ACC112 (cell line): ENCODE measurements at regions not wholly inside any gene's neighbourhood (a gene's known extent, or its start where the extent isn't known, plus 50 kb on each side); places are given as distances from the start of the nearest gene placed in this dataset.

Experiments
- H2AFZ ChIP-seq: fragments of 200-600 bp; sonication (generic); one replicate; pipeline ENCODE4 v1.6.0; 2017; ENCODE audit warnings: antibody characterized with exemption, low read length; ENCODE audit not compliant: unreplicated experiment
- H3K27ac ChIP-seq: fragments of 200-600 bp; sonication (generic); 2 replicates; pipeline ENCODE4 v1.5.1; 2014; ENCODE audit warnings: low read depth, mild to moderate bottlenecking, antibody characterized with exemption, low read length, moderate library complexity
- H3K27me3 ChIP-seq: fragments of 200-600 bp; sonication (generic); 2 replicates; pipeline ENCODE4 v1.6.1; 2014; ENCODE audit warnings: mild to moderate bottlenecking, antibody characterized with exemption, low read length, moderate library complexity, mixed read lengths; ENCODE audit not compliant: insufficient read depth
- H3K36me3 ChIP-seq: fragments of 200-600 bp; sonication (generic); 2 replicates; pipeline ENCODE4 v1.6.1; 2016; ENCODE audit warnings: mild to moderate bottlenecking, antibody characterized with exemption, low read length, moderate library complexity, mixed read lengths; ENCODE audit not compliant: insufficient read depth
- H3K4me1 ChIP-seq: fragments of 200-600 bp; sonication (generic); one replicate; pipeline ENCODE4 v1.6.1; 2016; ENCODE audit warnings: low read length, mixed read lengths; ENCODE audit not compliant: insufficient read depth, unreplicated experiment, control insufficient read depth
- H3K4me3 ChIP-seq: fragments of 200-600 bp; sonication (generic); 2 replicates; pipeline ENCODE4 v1.5.1; 2014; ENCODE audit warnings: mild to moderate bottlenecking, low read depth, low read length
- H3K79me2 ChIP-seq: fragments of 200-600 bp; sonication (generic); one replicate; pipeline ENCODE4 v1.6.0; 2016; ENCODE audit warnings: low read length; ENCODE audit not compliant: control insufficient read depth, unreplicated experiment, insufficient read depth

DNA sequence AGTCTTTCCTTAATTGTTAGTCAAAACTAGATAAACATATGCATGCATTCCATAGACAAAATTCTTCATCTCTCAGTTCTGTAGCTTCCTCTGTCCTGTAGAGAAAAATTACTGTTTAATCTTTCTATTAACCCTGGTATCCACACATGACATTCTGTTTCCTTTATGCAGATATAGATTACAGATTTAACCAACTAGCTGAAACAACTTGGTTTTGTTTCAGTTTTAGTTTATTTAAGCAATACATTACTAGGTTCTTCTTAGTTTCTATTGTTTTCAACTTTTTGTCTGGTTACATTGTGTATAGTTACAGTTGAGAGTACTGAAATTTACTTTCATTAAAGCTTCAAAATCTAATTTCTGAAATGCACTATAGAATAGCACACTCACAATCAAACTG is 933.9 kb upstream of the EPHA5 start:
- Histone ChIP-seq H3K4me3 (no peak overlapping the region), H3K79me2 (no peaks in the 10 kb centered on the region), H3K4me1 (no peaks in the 10 kb centered on the region), H2AFZ (peak overlapping the region; percentile 78), H3K27ac (no peak overlapping the region), H3K36me3 (no peaks in the 10 kb centered on the region), H3K27me3 (no peaks in the 10 kb centered on the region)

DNA sequence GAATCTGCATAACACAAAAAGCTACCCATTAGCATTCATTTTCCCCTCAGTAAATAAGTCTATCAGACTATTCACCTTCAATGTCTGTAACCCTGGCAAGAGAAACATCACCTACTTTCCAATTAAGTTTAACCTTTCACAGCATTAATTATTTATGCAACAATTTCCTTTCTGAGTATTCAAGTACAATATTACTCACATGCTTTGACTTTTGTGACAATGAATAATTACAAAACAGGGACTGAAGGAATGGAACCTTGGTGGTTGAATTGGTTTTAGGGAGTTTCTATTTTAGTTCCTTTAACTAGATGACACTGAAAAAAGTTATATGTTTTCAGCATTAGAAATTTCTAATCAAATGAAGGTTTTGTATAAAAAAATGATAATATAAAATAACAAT is 932.3 kb upstream of the EPHA5 start:
- Histone ChIP-seq H3K4me1 (no peaks in the 10 kb centered on the region), H2AFZ (no peak overlapping the region), H3K79me2 (no peaks in the 10 kb centered on the region), H3K36me3 (no peaks in the 10 kb centered on the region), H3K4me3 (no peak overlapping the region), H3K27ac (no peak overlapping the region), H3K27me3 (no peaks in the 10 kb centered on the region)

DNA sequence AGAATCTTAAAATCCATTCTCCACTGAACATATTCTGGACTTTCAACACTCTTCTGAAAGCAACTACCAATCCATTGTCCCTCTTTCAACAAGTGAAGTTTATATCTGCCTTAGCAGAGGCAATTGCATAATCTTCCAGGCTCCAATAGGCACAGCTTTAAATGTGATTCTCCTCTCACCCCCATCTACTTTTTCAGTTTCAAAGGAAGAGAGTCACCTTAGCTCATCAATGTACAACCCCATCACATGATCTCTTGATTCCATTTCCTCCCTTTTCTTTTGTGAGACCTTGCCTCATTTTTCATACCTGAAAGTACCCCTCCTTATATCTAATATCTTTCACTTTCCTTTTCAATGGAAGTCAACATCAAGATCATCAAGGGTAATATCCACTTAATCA is 921.7 kb upstream of the EPHA5 start:
- Histone ChIP-seq H3K4me3 (no peak overlapping the region; the same call in 1 of the 2 replicates), H3K36me3 (no peaks in the 10 kb centered on the region), H3K4me1 (peaks cover 18% of the 10 kb centered on the region), H3K79me2 (no peaks in the 10 kb centered on the region), H3K27ac (no peak overlapping the region), H3K27me3 (no peaks in the 10 kb centered on the region), H2AFZ (peak overlapping the region; percentile 79)

DNA sequence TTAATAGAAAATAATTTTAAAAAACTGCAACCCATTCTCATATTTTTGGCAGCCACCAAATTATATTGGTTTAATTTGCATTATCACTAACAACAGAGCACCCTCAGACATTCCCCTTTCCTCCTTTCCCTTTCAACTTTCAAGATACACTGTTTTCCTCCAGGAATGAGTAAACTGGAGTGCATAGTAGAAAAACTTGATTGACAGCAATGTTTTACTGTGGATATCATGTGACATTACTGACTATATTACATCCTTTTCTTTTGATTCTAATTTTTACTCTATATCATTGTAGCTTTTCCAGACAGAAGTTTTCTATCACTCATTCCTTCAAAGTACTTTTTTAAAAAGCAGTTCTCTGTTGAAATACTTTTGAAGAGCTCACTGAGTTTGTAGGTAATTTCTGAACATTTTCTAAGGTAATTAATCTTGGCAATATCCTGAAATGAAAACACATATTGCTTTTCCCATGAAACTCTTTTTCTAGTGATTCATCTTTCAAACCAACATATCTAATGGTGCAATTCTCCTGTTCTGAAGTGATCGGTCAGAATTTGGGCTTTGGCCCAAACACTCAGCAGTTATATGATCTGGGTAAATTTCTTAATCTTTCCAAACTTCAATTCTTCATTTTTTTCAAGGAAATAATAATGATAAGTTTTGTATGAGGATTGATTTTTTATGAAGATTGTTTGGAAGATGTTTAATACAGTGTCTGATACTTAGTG is 920.4 kb upstream of the EPHA5 start:
- Histone ChIP-seq H3K4me1 (peaks cover 18% of the 10 kb centered on the region), H3K27ac (peak overlapping the region; percentile 83), H3K36me3 (no peaks in the 10 kb centered on the region), H3K27me3 (no peaks in the 10 kb centered on the region), H3K79me2 (no peaks in the 10 kb centered on the region), H2AFZ (peak overlapping the region; percentile 51), H3K4me3 (peak overlapping the region; percentile 7; the same call in 1 of the 2 replicates)

DNA sequence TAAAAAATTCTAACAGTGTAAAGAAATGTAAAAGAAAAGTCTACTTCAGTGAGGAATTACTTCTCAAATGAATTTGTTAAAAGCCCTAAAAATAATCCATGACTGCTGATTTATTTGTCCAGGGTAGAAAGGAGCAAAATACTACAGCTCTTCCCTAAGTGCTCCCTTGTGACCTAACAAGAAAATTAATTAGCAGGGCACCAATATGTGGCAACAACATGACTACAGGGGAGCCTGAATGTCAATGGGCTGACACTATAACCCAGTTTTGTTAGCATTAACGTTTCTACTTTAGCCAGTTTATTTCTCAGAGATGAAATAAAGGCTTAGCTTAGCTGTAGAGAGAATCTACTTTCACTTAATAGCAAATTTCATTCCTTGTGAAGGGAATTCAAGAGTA is 918.9 kb upstream of the EPHA5 start:
- no peaks in the 10 kb centered on the region for H3K27me3 ChIP-seq
- H3K4me1 ChIP-seq, result peaks cover 18% of the 10 kb centered on the region
- H3K27ac ChIP-seq, result no peak overlapping the region
- peak overlapping the region; percentile 61 for H2AFZ ChIP-seq
- H3K79me2 ChIP-seq, result no peaks in the 10 kb centered on the region
- H3K36me3 ChIP-seq, result no peaks in the 10 kb centered on the region
- no peak overlapping the region for H3K4me3 ChIP-seq

DNA sequence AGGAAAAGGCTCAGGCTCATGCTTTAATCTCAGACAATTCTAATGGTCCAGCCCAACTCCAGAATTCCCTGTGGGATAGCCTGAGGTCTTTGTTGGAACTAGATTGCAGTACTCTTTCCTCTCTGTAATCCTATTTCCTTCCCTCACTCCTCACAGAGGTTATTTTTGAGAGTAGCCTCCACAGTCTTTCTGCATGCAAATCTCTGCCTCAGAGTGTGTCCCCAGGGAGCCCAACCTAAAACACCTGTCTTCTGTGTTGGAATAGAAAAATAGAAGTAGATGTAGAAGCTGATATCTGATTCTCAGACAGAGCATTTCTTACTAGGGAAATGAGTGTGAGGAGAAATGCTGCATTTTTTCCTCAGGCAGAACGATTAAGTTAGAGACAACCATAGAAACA is 915.5 kb upstream of the EPHA5 start:
- Histone ChIP-seq H3K4me3 (no peak overlapping the region), H2AFZ (no peak overlapping the region), H3K79me2 (no peaks in the 10 kb centered on the region), H3K27ac (no peak overlapping the region), H3K27me3 (no peaks in the 10 kb centered on the region), H3K36me3 (no peaks in the 10 kb centered on the region), H3K4me1 (peaks cover 7% of the 10 kb centered on the region)

DNA sequence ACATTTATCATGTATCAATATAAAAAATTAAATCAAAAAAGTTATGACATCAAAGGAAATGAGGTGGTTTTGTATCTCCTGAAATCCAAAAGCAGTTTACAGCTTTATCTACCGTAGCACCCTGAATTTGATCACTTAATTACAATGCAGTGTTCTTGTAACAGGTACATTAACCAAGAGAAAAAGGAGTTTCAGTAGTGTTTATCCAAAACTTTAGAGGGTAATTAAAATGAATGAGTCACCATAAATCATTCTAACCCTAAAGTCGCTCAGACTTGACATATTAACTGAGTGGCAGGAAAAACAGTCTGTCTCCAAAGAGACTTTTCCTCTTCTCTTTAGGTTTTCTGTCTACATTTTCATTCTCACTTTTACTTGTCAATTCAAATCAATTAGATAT is 907.6 kb upstream of the EPHA5 start:
- no peaks in the 10 kb centered on the region for H3K79me2 ChIP-seq
- H3K4me3 ChIP-seq, result no peak overlapping the region
- H3K4me1 ChIP-seq, result peaks cover 32% of the 10 kb centered on the region
- H3K36me3 ChIP-seq, result no peaks in the 10 kb centered on the region
- H2AFZ ChIP-seq, result no peak overlapping the region
- no peak overlapping the region for H3K27ac ChIP-seq
- no peaks in the 10 kb centered on the region for H3K27me3 ChIP-seq

DNA sequence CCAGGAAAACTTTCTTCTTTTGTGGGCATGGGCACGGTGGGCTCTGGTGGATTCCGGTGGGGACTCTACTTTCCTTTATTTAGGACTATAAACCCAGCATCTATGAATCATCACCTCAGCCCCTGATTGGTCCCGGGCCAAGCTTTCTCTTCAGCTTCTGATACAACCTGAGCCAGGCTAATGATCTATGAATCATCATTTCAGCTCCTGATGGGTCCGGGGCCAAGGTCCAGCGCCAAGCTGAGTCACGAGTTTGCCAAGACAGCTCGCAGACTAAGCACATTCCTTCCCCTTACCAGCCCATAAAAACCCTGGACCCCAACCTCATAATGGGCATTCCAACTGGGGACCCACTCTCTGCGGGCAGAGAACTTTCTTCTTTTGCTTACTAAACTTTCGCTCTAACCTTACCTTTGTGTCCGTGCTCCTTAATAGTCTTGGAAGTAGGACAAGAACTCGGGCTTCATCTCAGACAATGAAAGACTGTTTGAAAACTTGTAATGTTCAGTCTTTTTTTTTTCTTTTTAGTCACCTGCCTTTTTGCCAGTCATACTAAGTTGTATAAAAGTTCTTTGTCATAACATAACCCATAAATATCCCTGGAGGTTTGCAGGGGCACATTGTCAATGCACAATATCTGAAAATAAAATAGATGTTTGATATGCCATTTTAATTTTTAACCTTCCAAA is 904.9 kb upstream of the EPHA5 start:
- Histone ChIP-seq H3K79me2 (no peaks in the 10 kb centered on the region), H3K4me1 (peaks cover 37% of the 10 kb centered on the region), H2AFZ (peak overlapping the region; percentile 54), H3K4me3 (peak overlapping the region; percentile 40), H3K27ac (peak overlapping the region; percentile 92), H3K36me3 (no peaks in the 10 kb centered on the region), H3K27me3 (no peaks in the 10 kb centered on the region)

DNA sequence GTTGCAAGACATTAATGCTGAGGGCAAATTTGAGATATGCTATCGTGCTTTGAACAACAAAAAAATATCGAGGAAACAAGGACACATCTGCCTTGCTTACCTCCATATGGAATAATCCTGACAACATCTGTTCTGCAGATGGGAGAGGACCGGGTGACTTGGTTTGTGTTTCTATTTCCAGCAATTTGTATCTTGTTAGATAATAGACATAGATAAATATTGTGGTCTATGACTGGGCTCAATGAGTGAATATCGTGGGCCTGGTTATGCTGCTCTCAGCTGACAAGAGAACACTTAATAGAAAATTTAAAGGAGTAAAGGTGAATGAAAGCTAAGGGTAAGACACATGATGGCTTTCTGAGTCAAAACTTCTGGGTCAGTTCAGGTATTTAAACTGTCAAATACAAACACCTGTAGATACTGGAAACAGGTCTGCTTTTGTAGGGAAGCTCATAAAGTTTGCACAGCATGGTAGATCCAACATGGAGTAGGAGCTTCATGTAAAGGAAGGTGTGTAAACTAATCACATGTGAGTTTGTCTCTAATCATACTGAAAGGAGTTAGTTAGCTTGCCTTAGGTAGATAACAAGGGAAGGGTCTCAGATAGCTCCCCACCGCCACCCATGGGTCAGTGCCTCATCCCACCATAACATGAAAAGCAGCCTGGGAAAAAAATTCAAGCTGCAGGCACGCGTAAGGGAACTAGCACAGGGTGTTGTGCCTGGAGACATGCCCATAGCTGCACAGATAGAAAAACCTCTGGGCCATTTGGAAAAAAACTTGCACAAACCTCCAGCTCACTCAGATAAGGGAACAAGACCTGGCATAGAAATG is 904.1 kb upstream of the EPHA5 start:
- H3K4me3 ChIP-seq, result peak overlapping the region; percentile 40
- no peaks in the 10 kb centered on the region for H3K27me3 ChIP-seq
- H3K4me1 ChIP-seq, result peaks cover 37% of the 10 kb centered on the region
- H3K27ac ChIP-seq, result peak overlapping the region; percentile 92
- no peak overlapping the region for H2AFZ ChIP-seq
- no peaks in the 10 kb centered on the region for H3K36me3 ChIP-seq
- no peaks in the 10 kb centered on the region for H3K79me2 ChIP-seq

DNA sequence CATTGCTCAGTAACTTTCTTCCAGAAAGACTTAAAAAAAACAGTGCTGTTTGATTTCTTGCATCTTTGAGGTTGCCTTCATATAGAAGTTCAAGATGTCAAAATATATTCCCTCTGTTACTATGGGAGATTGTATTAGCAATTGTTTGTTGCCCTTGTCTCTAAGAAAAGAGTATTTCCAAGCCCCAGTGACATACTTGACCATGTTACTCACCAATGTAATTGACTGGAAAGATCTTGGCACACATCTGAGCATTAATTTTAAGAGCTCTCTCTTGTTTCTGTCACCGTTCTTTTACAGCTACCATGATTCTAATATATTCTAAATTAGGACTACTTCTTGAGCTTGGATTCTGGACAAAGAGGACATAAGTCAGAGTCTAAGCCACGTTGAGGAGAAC is 902.7 kb upstream of the EPHA5 start:
- Histone ChIP-seq H3K4me3 (peak overlapping the region; percentile 18; the same call in 1 of the 2 replicates), H3K27ac (peak overlapping the region; percentile 92), H3K4me1 (peaks cover 34% of the 10 kb centered on the region), H3K36me3 (no peaks in the 10 kb centered on the region), H2AFZ (peak overlapping the region; percentile 52), H3K27me3 (no peaks in the 10 kb centered on the region), H3K79me2 (no peaks in the 10 kb centered on the region)
